GM23338 (cell line): ENCODE measurements at regions not wholly inside any gene's neighbourhood (a gene's known extent, or its start where the extent isn't known, plus 50 kb on each side); places are given as distances from the start of the nearest gene placed in this dataset.

Source experiments
- ATAC-seq: fragments of 200-7000 bp; cut with Tn5 transposase; 3 replicates; pipeline ENCODE4 v1.9.1; 2020
- DNase-seq: peaks from one replicate; pipeline ENCODE4 v3.0.0-alpha.2; 2015; ENCODE audit warnings: low spot score
- H2AFZ ChIP-seq: fragments of 200-600 bp; sonication (generic); 2 replicates; pipeline ENCODE4 v1.8.0; 2016; ENCODE audit warnings: antibody characterized with exemption, mild to moderate bottlenecking, moderate library complexity
- H3F3A ChIP-seq: fragments of 200-600 bp; sonication (generic); replicated peaks from 2 replicates; pipeline ENCODE4 v1.8.0; 2017; ENCODE audit warnings: antibody characterized with exemption, mixed run types, low read depth
- H3K27ac ChIP-seq: fragments of 200-600 bp; sonication (generic); 2 replicates; pipeline ENCODE4 v1.6.1; 2016; ENCODE audit warnings: low read depth
- H3K27me3 ChIP-seq: fragments of 200-600 bp; sonication (generic); 2 replicates; pipeline ENCODE4 v1.8.0; 2016; ENCODE audit warnings: mild to moderate bottlenecking, mixed run types, moderate library complexity; ENCODE audit not compliant: insufficient read depth
- H3K36me3 ChIP-seq: fragments of 200-600 bp; sonication (generic); 2 replicates; pipeline ENCODE4 v1.8.0; 2016; ENCODE audit warnings: mild to moderate bottlenecking; ENCODE audit not compliant: insufficient read depth
- H3K4me1 ChIP-seq: fragments of 200-600 bp; sonication (generic); 2 replicates; pipeline ENCODE4 v1.8.0; 2016; ENCODE audit warnings: mild to moderate bottlenecking, moderate library complexity; ENCODE audit not compliant: insufficient read depth
- H3K4me2 ChIP-seq: fragments of 200-600 bp; sonication (generic); 2 replicates; pipeline ENCODE4 v1.7.1; 2017; ENCODE audit warnings: mixed run types
- H3K4me3 ChIP-seq: fragments of 200-600 bp; sonication (generic); 2 replicates; pipeline ENCODE4 v1.6.1; 2016; ENCODE audit warnings: mixed run types
- H3K79me2 ChIP-seq: fragments of 200-600 bp; sonication (generic); replicated peaks from 2 replicates; pipeline ENCODE4 v1.8.0; 2017; ENCODE audit warnings: mild to moderate bottlenecking; ENCODE audit not compliant: insufficient read depth
- H3K9me2 ChIP-seq: fragments of 200-600 bp; sonication (generic); 2 replicates; pipeline ENCODE4 v1.8.0; 2017; ENCODE audit not compliant: insufficient read depth
- H4K20me1 ChIP-seq: fragments of 200-600 bp; sonication (generic); replicated peaks from 2 replicates; pipeline ENCODE4 v1.8.0; 2017; ENCODE audit warnings: mild to moderate bottlenecking; ENCODE audit not compliant: insufficient read depth
- H3K27ac Mint-ChIP-seq: 2 replicates; pipeline ENCODE4 v1.8.0; 2020; ENCODE audit warnings: inconsistent platforms, mild to moderate bottlenecking, moderate library complexity, mixed read lengths
- H3K27me3 Mint-ChIP-seq: 3 replicates; pipeline ENCODE4 v1.8.0; 2022; ENCODE audit warnings: low read depth, mild to moderate bottlenecking, moderate library complexity, mixed read lengths, inconsistent platforms; ENCODE audit not compliant: insufficient read depth, poor library complexity
- H3K36me3 Mint-ChIP-seq: 3 replicates; pipeline ENCODE4 v1.8.0; 2021; ENCODE audit warnings: low read depth, mild to moderate bottlenecking, inconsistent platforms, moderate library complexity, mixed read lengths
- H3K4me1 Mint-ChIP-seq: 3 replicates; pipeline ENCODE4 v1.8.0; 2020; ENCODE audit warnings: mild to moderate bottlenecking, inconsistent platforms, mixed read lengths
- H3K4me3 Mint-ChIP-seq: 3 replicates; pipeline ENCODE4 v1.8.0; 2021; ENCODE audit warnings: moderate library complexity, mild to moderate bottlenecking, inconsistent platforms, mixed read lengths
- H3K9me3 Mint-ChIP-seq: 3 replicates; pipeline ENCODE4 v1.8.0; 2020; ENCODE audit warnings: moderate library complexity, mild to moderate bottlenecking, inconsistent platforms, mixed read lengths
- EZH2 ChIP-seq: fragments of 200-600 bp; sonication (generic); IDR thresholded peaks from one replicate; pipeline ENCODE4 v1.8.0; 2017; ENCODE audit warnings: antibody characterized with exemption, mild to moderate bottlenecking, low read depth; ENCODE audit not compliant: unreplicated experiment
- EZH2phosphoT487 ChIP-seq: fragments of 200-600 bp; sonication (generic); IDR thresholded peaks from one replicate; pipeline ENCODE4 v1.8.1; 2018; ENCODE audit warnings: antibody characterized with exemption; ENCODE audit not compliant: unreplicated experiment
- NANOG ChIP-seq: IDR thresholded peaks from 2 replicates; pipeline ENCODE4 v1.6.1; 2016; ENCODE audit warnings: antibody characterized with exemption, borderline replicate concordance
- POLR2AphosphoS5 ChIP-seq: IDR thresholded peaks from 2 replicates; pipeline ENCODE4 v1.6.1; 2016; ENCODE audit warnings: antibody characterized with exemption, low read depth
- REST ChIP-seq: IDR thresholded peaks from one replicate; pipeline ENCODE4 v1.6.1; 2018; ENCODE audit warnings: antibody characterized with exemption; ENCODE audit not compliant: unreplicated experiment
- STAT1 ChIP-seq: IDR thresholded peaks from one replicate; pipeline ENCODE4 v1.6.1; 2016; ENCODE audit warnings: antibody characterized with exemption; ENCODE audit not compliant: unreplicated experiment
- ZNF114 ChIP-seq: fragments of 250-450 bp; sonication (Bioruptor Pico); IDR thresholded peaks from 2 replicates; pipeline ENCODE4 v1.5.0; 2020; ENCODE audit warnings: mild to moderate bottlenecking, moderate library complexity
- ZNF331 ChIP-seq: fragments of 250-450 bp; sonication (Bioruptor Pico); IDR thresholded peaks from 2 replicates; pipeline ENCODE4 v1.5.0; 2020; ENCODE audit warnings: low read depth, mild to moderate bottlenecking, moderate library complexity
- TF ChIP-seq, protein P1 (sequence below): fragments of 250-450 bp; sonication (Bioruptor Pico); IDR thresholded peaks from 2 replicates; pipeline ENCODE4 v1.5.0; 2020; ENCODE audit warnings: mild to moderate bottlenecking, moderate library complexity
- TF ChIP-seq, protein P2 (sequence below): IDR thresholded peaks from 2 replicates; pipeline ENCODE4 v1.6.1; 2016; ENCODE audit warnings: antibody characterized with exemption
- TF ChIP-seq, protein P3 (sequence below), 2 experiments: fragments of 200-600 bp in 1 of 2; sonication (generic) in 1 of 2; conservative IDR thresholded peaks; 2 replicates each; pipeline versions ENCODE4 v1.5.1 to v1.6.1; 2016 to 2017; ENCODE audit warnings: antibody characterized with exemption in 2 of 2, low read depth in 2 of 2, mild to moderate bottlenecking in 2 of 2, moderate library complexity in 1 of 2

DNA sequence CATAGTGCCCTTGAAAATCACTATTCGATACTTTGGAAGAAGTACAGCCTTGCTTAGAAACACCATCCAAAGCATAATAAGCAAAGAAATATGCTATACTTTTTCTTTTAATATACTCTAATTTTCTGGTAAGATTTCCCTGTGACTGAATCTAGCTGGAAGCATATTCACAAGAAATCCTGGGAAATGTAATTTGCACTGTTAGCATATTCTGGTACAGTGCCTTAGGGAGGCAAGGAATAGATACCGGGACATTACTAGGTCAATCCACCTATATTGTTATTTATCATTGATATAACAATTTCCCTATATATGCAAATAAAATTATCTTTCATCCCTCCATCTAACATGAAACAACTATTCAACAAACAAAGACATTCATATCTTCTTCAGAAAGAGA, 1131.3 kb upstream of the PRR20A start (continued):
- TF ChIP-seq, protein P1, sequence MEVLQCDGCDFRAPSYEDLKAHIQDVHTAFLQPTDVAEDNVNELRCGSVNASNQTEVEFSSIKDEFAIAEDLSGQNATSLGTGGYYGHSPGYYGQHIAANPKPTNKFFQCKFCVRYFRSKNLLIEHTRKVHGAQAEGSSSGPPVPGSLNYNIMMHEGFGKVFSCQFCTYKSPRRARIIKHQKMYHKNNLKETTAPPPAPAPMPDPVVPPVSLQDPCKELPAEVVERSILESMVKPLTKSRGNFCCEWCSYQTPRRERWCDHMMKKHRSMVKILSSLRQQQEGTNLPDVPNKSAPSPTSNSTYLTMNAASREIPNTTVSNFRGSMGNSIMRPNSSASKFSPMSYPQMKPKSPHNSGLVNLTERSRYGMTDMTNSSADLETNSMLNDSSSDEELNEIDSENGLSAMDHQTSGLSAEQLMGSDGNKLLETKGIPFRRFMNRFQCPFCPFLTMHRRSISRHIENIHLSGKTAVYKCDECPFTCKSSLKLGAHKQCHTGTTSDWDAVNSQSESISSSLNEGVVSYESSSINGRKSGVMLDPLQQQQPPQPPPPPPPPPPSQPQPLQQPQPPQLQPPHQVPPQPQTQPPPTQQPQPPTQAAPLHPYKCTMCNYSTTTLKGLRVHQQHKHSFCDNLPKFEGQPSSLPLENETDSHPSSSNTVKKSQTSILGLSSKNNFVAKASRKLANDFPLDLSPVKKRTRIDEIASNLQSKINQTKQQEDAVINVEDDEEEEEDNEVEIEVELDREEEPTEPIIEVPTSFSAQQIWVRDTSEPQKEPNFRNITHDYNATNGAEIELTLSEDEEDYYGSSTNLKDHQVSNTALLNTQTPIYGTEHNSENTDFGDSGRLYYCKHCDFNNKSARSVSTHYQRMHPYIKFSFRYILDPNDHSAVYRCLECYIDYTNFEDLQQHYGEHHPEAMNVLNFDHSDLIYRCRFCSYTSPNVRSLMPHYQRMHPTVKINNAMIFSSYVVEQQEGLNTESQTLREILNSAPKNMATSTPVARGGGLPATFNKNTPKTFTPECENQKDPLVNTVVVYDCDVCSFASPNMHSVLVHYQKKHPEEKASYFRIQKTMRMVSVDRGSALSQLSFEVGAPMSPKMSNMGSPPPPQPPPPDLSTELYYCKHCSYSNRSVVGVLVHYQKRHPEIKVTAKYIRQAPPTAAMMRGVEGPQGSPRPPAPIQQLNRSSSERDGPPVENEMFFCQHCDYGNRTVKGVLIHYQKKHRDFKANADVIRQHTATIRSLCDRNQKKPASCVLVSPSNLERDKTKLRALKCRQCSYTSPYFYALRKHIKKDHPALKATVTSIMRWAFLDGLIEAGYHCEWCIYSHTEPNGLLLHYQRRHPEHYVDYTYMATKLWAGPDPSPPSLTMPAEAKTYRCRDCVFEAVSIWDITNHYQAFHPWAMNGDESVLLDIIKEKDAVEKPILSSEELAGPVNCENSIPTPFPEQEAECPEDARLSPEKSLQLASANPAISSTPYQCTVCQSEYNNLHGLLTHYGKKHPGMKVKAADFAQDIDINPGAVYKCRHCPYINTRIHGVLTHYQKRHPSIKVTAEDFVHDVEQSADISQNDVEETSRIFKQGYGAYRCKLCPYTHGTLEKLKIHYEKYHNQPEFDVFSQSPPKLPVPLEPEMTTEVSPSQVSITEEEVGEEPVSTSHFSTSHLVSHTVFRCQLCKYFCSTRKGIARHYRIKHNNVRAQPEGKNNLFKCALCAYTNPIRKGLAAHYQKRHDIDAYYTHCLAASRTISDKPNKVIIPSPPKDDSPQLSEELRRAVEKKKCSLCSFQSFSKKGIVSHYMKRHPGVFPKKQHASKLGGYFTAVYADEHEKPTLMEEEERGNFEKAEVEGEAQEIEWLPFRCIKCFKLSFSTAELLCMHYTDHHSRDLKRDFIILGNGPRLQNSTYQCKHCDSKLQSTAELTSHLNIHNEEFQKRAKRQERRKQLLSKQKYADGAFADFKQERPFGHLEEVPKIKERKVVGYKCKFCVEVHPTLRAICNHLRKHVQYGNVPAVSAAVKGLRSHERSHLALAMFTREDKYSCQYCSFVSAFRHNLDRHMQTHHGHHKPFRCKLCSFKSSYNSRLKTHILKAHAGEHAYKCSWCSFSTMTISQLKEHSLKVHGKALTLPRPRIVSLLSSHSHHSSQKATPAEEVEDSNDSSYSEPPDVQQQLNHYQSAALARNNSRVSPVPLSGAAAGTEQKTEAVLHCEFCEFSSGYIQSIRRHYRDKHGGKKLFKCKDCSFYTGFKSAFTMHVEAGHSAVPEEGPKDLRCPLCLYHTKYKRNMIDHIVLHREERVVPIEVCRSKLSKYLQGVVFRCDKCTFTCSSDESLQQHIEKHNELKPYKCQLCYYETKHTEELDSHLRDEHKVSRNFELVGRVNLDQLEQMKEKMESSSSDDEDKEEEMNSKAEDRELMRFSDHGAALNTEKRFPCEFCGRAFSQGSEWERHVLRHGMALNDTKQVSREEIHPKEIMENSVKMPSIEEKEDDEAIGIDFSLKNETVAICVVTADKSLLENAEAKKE = no peak
- TF ChIP-seq REST = no peak

GRCh38 chr13:56012644-56013043, 1128.1 kb upstream of the PRR20A start:
- ATAC-seq (no peak), DNase-seq (no peak)
- Mint-ChIP-seq H3K27ac (no peak overlapping the region), H3K4me3 (no peak overlapping the region), H3K27me3 (no peaks in the 10 kb centered on the region), H3K36me3 (no peaks in the 10 kb centered on the region), H3K4me1 (peaks cover 15% of the 10 kb centered on the region; the same call in 2 of the 3 replicates), H3K9me3 (no peaks in the 10 kb centered on the region)
- Histone ChIP-seq H3K27me3 (no peaks in the 10 kb centered on the region), H3K79me2 (no peaks in the 10 kb centered on the region), H3K27ac (no peak overlapping the region), H3K4me2 (no peak overlapping the region), H2AFZ (no peak overlapping the region; the same call in 1 of the 2 replicates), H4K20me1 (no peaks in the 10 kb centered on the region), H3K9me2 (no peaks in the 10 kb centered on the region), H3K36me3 (no peaks in the 10 kb centered on the region), H3K4me1 (peaks cover 10% of the 10 kb centered on the region; the same call in 1 of the 2 replicates), H3K4me3 (no peak overlapping the region), H3F3A (no peaks in the 10 kb centered on the region)
- TF ChIP-seq POLR2AphosphoS5 = no peak
- TF ChIP-seq, protein P2, sequence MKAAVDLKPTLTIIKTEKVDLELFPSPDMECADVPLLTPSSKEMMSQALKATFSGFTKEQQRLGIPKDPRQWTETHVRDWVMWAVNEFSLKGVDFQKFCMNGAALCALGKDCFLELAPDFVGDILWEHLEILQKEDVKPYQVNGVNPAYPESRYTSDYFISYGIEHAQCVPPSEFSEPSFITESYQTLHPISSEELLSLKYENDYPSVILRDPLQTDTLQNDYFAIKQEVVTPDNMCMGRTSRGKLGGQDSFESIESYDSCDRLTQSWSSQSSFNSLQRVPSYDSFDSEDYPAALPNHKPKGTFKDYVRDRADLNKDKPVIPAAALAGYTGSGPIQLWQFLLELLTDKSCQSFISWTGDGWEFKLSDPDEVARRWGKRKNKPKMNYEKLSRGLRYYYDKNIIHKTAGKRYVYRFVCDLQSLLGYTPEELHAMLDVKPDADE = no peak
- TF ChIP-seq ZNF114 (CRISPR knock-in tag) = no peak
- no peak for TF ChIP-seq STAT1
- no peak for TF ChIP-seq EZH2
- TF ChIP-seq ZNF331 = no peak
- TF ChIP-seq NANOG = no peak
- TF ChIP-seq EZH2phosphoT487 = no peak
- TF ChIP-seq, protein P3, sequence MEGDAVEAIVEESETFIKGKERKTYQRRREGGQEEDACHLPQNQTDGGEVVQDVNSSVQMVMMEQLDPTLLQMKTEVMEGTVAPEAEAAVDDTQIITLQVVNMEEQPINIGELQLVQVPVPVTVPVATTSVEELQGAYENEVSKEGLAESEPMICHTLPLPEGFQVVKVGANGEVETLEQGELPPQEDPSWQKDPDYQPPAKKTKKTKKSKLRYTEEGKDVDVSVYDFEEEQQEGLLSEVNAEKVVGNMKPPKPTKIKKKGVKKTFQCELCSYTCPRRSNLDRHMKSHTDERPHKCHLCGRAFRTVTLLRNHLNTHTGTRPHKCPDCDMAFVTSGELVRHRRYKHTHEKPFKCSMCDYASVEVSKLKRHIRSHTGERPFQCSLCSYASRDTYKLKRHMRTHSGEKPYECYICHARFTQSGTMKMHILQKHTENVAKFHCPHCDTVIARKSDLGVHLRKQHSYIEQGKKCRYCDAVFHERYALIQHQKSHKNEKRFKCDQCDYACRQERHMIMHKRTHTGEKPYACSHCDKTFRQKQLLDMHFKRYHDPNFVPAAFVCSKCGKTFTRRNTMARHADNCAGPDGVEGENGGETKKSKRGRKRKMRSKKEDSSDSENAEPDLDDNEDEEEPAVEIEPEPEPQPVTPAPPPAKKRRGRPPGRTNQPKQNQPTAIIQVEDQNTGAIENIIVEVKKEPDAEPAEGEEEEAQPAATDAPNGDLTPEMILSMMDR (conservative IDR thresholded peaks at IDR 0.05; ENCODE audit: low read depth in 2 of 2) = no peak
